COLO829 (cell line): ENCODE measurements at regions not wholly inside any gene's neighbourhood (a gene's known extent, or its start where the extent isn't known, plus 50 kb on each side); places are given as distances from the start of the nearest gene placed in this dataset.
A peak's percentile ranks its signal among the peaks of the same experiment; 100 is the strongest.
"Not testable (repeated sequence)": the region's sequence is repeated elsewhere in the genome, so short reads cannot be mapped to it uniquely, and the experiment has no call there.

Experiments
- DNase-seq: peaks from one replicate; pipeline ENCODE4 v3.0.0; 2012; ENCODE audit warnings: low spot score

GRCh38 chr16:29218649-29219048 is 187.9 kb downstream of the NPIPB11 start:
- DNase-seq = not testable (repeated sequence)

GRCh38 chr16:29218171-29218570 is 188.3 kb downstream of the NPIPB11 start:
- not testable (repeated sequence) for DNase-seq

- DNase-seq = not testable (repeated sequence)
Observed at GRCh38 chr16:29217752-29218126, 188.8 kb downstream of the NPIPB11 start.

- not testable (repeated sequence) for DNase-seq
Observed at GRCh38 chr16:29217104-29217751, 189.3 kb downstream of the NPIPB11 start.

- not testable (repeated sequence) for DNase-seq
Observed at GRCh38 chr16:29213770-29214169, 192.7 kb downstream of the NPIPB11 start.

- DNase-seq = not testable (repeated sequence)
Observed at GRCh38 chr16:29213251-29213650, 193.3 kb downstream of the NPIPB11 start.

- not testable (repeated sequence) for DNase-seq
Observed at GRCh38 chr16:29212084-29213027, 194.2 kb downstream of the NPIPB11 start.

- not testable (repeated sequence) for DNase-seq
Observed at GRCh38 chr16:29211456-29211855, 195.1 kb downstream of the NPIPB11 start.

GRCh38 chr16:29210299-29211150 is 196.0 kb downstream of the NPIPB11 start:
- not testable (repeated sequence) for DNase-seq

- DNase-seq = not testable (repeated sequence)
Observed at GRCh38 chr16:29206120-29206519, 200.4 kb downstream of the NPIPB11 start.

GRCh38 chr16:29205151-29205550 is 201.4 kb downstream of the NPIPB11 start:
- DNase-seq = not testable (repeated sequence)

GRCh38 chr16:29204806-29205135 is 201.7 kb downstream of the NPIPB11 start:
- no peak for DNase-seq

- not testable (repeated sequence) for DNase-seq
Observed at GRCh38 chr16:29203933-29204805, 202.3 kb downstream of the NPIPB11 start.

GRCh38 chr16:29203046-29203932 is 203.2 kb downstream of the NPIPB11 start:
- DNase-seq = not testable (repeated sequence)

GRCh38 chr16:29202642-29203041 is 203.9 kb downstream of the NPIPB11 start:
- DNase-seq = not testable (repeated sequence)

GRCh38 chr16:29202025-29202632 is 204.4 kb downstream of the NPIPB11 start:
- DNase-seq = not testable (repeated sequence)

- not testable (repeated sequence) for DNase-seq
Observed at GRCh38 chr16:29201296-29202024, 205.1 kb downstream of the NPIPB11 start.

- DNase-seq = not testable (repeated sequence)
Observed at GRCh38 chr16:29200681-29201080, 205.8 kb downstream of the NPIPB11 start.

GRCh38 chr16:29200135-29200601 is 206.3 kb downstream of the NPIPB11 start:
- DNase-seq = peak; percentile 9
